MM.1S (cell line): ENCODE measurements at regions not wholly inside any gene's neighbourhood (a gene's known extent, or its start where the extent isn't known, plus 50 kb on each side); places are given as distances from the start of the nearest gene placed in this dataset.

ENCODE experiments used
- DNase-seq: peaks from one replicate; pipeline ENCODE4 v3.0.0-alpha.2; 2015
- H2AFZ ChIP-seq: fragments of 300-600 bp; sonication (generic); 2 replicates; pipeline ENCODE4 v1.6.0; 2016; ENCODE audit warnings: antibody characterized with exemption, low read length
- H3F3A ChIP-seq: fragments of 300-600 bp; sonication (generic); 2 replicates; pipeline ENCODE4 v1.6.1; 2016; ENCODE audit warnings: mild to moderate bottlenecking, antibody characterized with exemption, low read length, moderate library complexity, mixed read lengths; ENCODE audit not compliant: insufficient read depth
- H3K27ac ChIP-seq: fragments of 300-600 bp; sonication (generic); 2 replicates; pipeline ENCODE4 v1.5.1; 2016; ENCODE audit warnings: mild to moderate bottlenecking, low read length
- H3K27me3 ChIP-seq: fragments of 300-600 bp; sonication (generic); replicated peaks from 2 replicates; pipeline ENCODE4 v1.6.0; 2016; ENCODE audit warnings: low read length; ENCODE audit not compliant: insufficient read depth
- H3K36me3 ChIP-seq: fragments of 300-600 bp; sonication (generic); replicated peaks from 2 replicates; pipeline ENCODE4 v1.6.1; 2016; ENCODE audit warnings: mild to moderate bottlenecking, low read length, mixed read lengths; ENCODE audit not compliant: insufficient read depth
- H3K4me1 ChIP-seq: fragments of 300-600 bp; sonication (generic); 2 replicates; pipeline ENCODE4 v1.6.1; 2016; ENCODE audit warnings: low read length, mixed read lengths
- H3K4me2 ChIP-seq: fragments of 300-600 bp; sonication (generic); 2 replicates; pipeline ENCODE4 v1.6.0; 2016; ENCODE audit warnings: low read depth, low read length
- H3K4me3 ChIP-seq: fragments of 300-600 bp; sonication (generic); 2 replicates; pipeline ENCODE4 v1.5.1; 2016; ENCODE audit warnings: low read length, mixed read lengths
- H3K79me2 ChIP-seq: fragments of 300-600 bp; sonication (generic); 2 replicates; pipeline ENCODE4 v1.6.1; 2016; ENCODE audit warnings: mixed run types, low read length, mixed read lengths
- H3K9ac ChIP-seq: fragments of 300-600 bp; sonication (generic); 2 replicates; pipeline ENCODE4 v1.6.1; 2016; ENCODE audit warnings: low read length, mixed read lengths
- H3K9me2 ChIP-seq: fragments of 300-600 bp; sonication (generic); replicated peaks from 2 replicates; pipeline ENCODE4 v1.6.1; 2016; ENCODE audit warnings: mild to moderate bottlenecking, low read length, mixed read lengths; ENCODE audit not compliant: insufficient read depth
- H3K9me3 ChIP-seq: fragments of 300-600 bp; sonication (generic); replicated peaks from 2 replicates; pipeline ENCODE4 v1.6.1; 2016; ENCODE audit warnings: mild to moderate bottlenecking, low read length, mixed read lengths; ENCODE audit not compliant: insufficient read depth
- H4K20me1 ChIP-seq: fragments of 300-600 bp; sonication (generic); 2 replicates; pipeline ENCODE4 v1.6.1; 2016; ENCODE audit warnings: mild to moderate bottlenecking, low read length, moderate library complexity, mixed read lengths; ENCODE audit not compliant: insufficient read depth
- EZH2 ChIP-seq: fragments of 300-600 bp; sonication (generic); optimal IDR thresholded peaks from 2 replicates; pipeline ENCODE3; 2017; ENCODE audit warnings: low read depth, mild to moderate bottlenecking, antibody characterized with exemption, low read length, mixed read lengths
- EZH2phosphoT487 ChIP-seq: fragments of 300-600 bp; sonication (generic); IDR thresholded peaks from 2 replicates; pipeline ENCODE4 v1.6.1; 2018; ENCODE audit warnings: antibody characterized with exemption, low read length
- TF ChIP-seq, protein P1 (sequence below): fragments of 300-600 bp; sonication (generic); IDR thresholded peaks from 2 replicates; pipeline ENCODE4 v1.5.1; 2016; ENCODE audit warnings: antibody characterized with exemption, low read length, mixed read lengths

DNA sequence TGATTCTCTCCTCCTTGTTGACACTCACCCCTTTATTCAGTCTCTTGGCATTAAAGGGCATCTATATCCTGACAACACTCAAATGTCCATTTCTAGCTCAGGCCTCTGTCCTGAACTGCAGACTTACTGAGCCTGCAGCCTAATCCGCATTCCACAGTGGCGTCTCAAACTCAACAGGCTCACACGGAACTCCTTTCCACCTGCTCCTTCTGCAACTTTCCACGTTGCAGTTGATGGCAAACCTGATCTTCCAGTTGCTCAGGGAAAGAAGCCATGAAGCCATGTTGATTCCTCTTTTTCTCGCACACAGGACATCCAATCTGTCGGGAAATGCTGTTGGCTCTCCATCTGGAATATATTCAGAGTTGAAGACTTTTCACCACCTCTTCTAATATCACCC, 522.4 kb downstream of the CCSER2 start:
- TF ChIP-seq EZH2: no peak

GRCh38 chr10:84854439-84854838, 526.0 kb downstream of the CCSER2 start:
- no peaks in the 10 kb centered on the region for H3K79me2 ChIP-seq
- TF ChIP-seq EZH2: no peak
- TF ChIP-seq, protein P1, sequence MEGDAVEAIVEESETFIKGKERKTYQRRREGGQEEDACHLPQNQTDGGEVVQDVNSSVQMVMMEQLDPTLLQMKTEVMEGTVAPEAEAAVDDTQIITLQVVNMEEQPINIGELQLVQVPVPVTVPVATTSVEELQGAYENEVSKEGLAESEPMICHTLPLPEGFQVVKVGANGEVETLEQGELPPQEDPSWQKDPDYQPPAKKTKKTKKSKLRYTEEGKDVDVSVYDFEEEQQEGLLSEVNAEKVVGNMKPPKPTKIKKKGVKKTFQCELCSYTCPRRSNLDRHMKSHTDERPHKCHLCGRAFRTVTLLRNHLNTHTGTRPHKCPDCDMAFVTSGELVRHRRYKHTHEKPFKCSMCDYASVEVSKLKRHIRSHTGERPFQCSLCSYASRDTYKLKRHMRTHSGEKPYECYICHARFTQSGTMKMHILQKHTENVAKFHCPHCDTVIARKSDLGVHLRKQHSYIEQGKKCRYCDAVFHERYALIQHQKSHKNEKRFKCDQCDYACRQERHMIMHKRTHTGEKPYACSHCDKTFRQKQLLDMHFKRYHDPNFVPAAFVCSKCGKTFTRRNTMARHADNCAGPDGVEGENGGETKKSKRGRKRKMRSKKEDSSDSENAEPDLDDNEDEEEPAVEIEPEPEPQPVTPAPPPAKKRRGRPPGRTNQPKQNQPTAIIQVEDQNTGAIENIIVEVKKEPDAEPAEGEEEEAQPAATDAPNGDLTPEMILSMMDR: no peak
- no peak overlapping the region for H3K9ac ChIP-seq
- no peaks in the 10 kb centered on the region for H3K27me3 ChIP-seq
- no peaks in the 10 kb centered on the region for H4K20me1 ChIP-seq
- H2AFZ ChIP-seq: no peak overlapping the region
- no peaks in the 10 kb centered on the region for H3K36me3 ChIP-seq
- H3K9me2 ChIP-seq: no peaks in the 10 kb centered on the region
- H3K4me2 ChIP-seq: no peak overlapping the region
- no peak overlapping the region for H3K27ac ChIP-seq
- no peaks in the 10 kb centered on the region for H3K4me1 ChIP-seq
- DNase-seq: no peak
- H3F3A ChIP-seq: no peaks in the 10 kb centered on the region
- no peak overlapping the region for H3K4me3 ChIP-seq
- H3K9me3 ChIP-seq: no peaks in the 10 kb centered on the region; the same call in 1 of the 2 replicates

More for the DNA sequence above, 522.4 kb downstream of the CCSER2 start:
- H3F3A ChIP-seq: no peaks in the 10 kb centered on the region
- no peak overlapping the region for H3K9ac ChIP-seq
- no peak overlapping the region for H3K4me3 ChIP-seq
- no peak for DNase-seq
- no peaks in the 10 kb centered on the region for H3K9me3 ChIP-seq
- no peaks in the 10 kb centered on the region for H3K36me3 ChIP-seq
- H2AFZ ChIP-seq: no peak overlapping the region
- no peaks in the 10 kb centered on the region for H3K9me2 ChIP-seq
- H3K27ac ChIP-seq: no peak overlapping the region
- H4K20me1 ChIP-seq: no peaks in the 10 kb centered on the region
- H3K4me1 ChIP-seq: no peaks in the 10 kb centered on the region
- H3K27me3 ChIP-seq: no peaks in the 10 kb centered on the region
- H3K79me2 ChIP-seq: no peaks in the 10 kb centered on the region
- H3K4me2 ChIP-seq: no peak overlapping the region

DNA sequence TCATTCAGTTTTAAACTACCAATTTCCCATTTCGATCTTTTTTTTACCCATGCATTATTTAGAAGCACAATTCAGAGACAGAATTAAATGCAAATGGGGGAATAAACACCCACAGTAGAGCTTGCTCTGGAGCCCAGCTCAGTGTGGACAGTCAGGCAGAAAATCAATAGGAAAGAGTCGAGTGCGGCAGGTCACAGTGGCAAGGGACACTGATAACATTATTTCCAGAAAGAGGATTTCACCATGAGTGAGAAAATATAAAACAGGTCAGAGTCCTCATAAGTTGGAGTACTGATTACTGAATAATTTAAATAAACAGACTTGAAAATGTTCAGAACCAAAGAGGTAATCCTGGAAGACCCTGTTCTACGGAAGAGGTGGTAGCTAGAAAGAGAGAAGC, 532.5 kb downstream of the CCSER2 start:
- Histone ChIP-seq H3K9ac (no peak overlapping the region), H4K20me1 (no peaks in the 10 kb centered on the region), H3K4me3 (no peak overlapping the region), H3K27me3 (no peaks in the 10 kb centered on the region), H3K4me1 (no peaks in the 10 kb centered on the region), H2AFZ (no peak overlapping the region), H3K9me2 (no peaks in the 10 kb centered on the region), H3K79me2 (no peaks in the 10 kb centered on the region), H3K9me3 (no peaks in the 10 kb centered on the region; the same call in 1 of the 2 replicates), H3K36me3 (no peaks in the 10 kb centered on the region), H3K27ac (no peak overlapping the region), H3K4me2 (no peak overlapping the region), H3F3A (no peaks in the 10 kb centered on the region)
- no peak for DNase-seq
- TF ChIP-seq, protein P1: no peak
- TF ChIP-seq EZH2phosphoT487: no peak
- TF ChIP-seq EZH2: no peak

- Histone ChIP-seq H3K27ac (no peak overlapping the region), H3K9ac (no peak overlapping the region), H4K20me1 (no peaks in the 10 kb centered on the region), H3K79me2 (no peaks in the 10 kb centered on the region), H3F3A (no peaks in the 10 kb centered on the region), H2AFZ (no peak overlapping the region), H3K4me3 (no peak overlapping the region), H3K9me2 (no peaks in the 10 kb centered on the region), H3K9me3 (no peaks in the 10 kb centered on the region; the same call in 1 of the 2 replicates), H3K36me3 (no peaks in the 10 kb centered on the region), H3K4me2 (no peak overlapping the region), H3K27me3 (no peaks in the 10 kb centered on the region), H3K4me1 (no peaks in the 10 kb centered on the region)
- TF ChIP-seq, protein P1: no peak
- no peak for TF ChIP-seq EZH2phosphoT487
- TF ChIP-seq EZH2: no peak
- no peak for DNase-seq
Measured at GRCh38 chr10:84862551-84862950, 534.2 kb downstream of the CCSER2 start.
